ENCODE measurements at regions not wholly inside any gene's neighbourhood (a gene's known extent, or its start where the extent isn't known, plus 50 kb on each side); places are given as distances from the start of the nearest gene placed in this dataset.
"Not testable (repeated sequence)": the region's sequence is repeated elsewhere in the genome, so short reads cannot be mapped to it uniquely, and the experiment has no call there.

DNA sequence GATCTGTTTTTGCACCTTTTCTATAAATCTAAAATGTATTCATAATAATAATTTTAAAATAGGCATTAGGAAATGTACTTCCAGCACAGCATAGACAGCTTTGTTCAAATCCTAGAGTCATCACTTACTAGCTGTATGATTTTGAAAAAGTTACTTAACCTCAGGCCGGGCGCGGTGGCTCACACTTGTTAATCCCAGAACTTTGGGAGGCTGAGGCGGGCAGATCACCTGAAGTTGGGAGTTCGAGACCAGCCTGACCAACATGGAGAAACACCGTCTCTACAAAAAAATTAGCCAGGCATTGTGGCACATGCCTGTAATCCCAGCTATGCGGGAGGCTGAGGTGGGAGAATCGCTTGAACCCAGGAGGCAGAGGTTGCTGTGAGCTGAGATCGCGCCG lies 161.7 kb upstream of the UBE2E3 start:
- H4K20me1 ChIP-seq (ENCODE audit: insufficient read depth, low read length); DNase-seq; H3K23ac ChIP-seq (ENCODE audit: low read depth, low read length); H2BK5ac ChIP-seq (ENCODE audit: low read depth, low read length, poor library complexity, severe bottlenecking); ATAC-seq (ENCODE audit: low read depth); H3K4me3 ChIP-seq (ENCODE audit: insufficient read depth, low read depth, low read length); H2AK5ac ChIP-seq (ENCODE audit: low read depth, low read length); H4K8ac ChIP-seq (ENCODE audit: low read depth in 2 of 2, low read length in 2 of 2); H3K4ac ChIP-seq (ENCODE audit: low read depth, low read length); H3K9ac ChIP-seq (ENCODE audit: low read depth, low read length); H3K56ac ChIP-seq (ENCODE audit: extremely low read depth, insufficient read depth, low read length); H2BK120ac ChIP-seq (ENCODE audit: low read depth, low read length); H2BK20ac ChIP-seq (ENCODE audit: low read depth, low read length); H3K36me3 ChIP-seq (ENCODE audit: control insufficient read depth, insufficient read depth, low read length); H3K9me3 ChIP-seq (ENCODE audit: control insufficient read depth, insufficient read depth, low read length); H3K27me3 ChIP-seq (ENCODE audit: control insufficient read depth, insufficient read depth, low read length); intact Hi-C loops (cut with micrococcal nuclease); H2BK15ac ChIP-seq (ENCODE audit: low read depth, low read length); H2AFZ ChIP-seq (replicated peaks; ENCODE audit: low read length, poor library complexity); H3K14ac ChIP-seq (replicated peaks; ENCODE audit: low read depth, low read length); H3K9me1 ChIP-seq (ENCODE audit: insufficient read depth, low read length); POLR2A ChIA-PET (ENCODE audit: unreplicated experiment); H2AK9ac ChIP-seq (replicated peaks; ENCODE audit: low read depth, low read length, poor library complexity); H3K27ac ChIP-seq (ENCODE audit: insufficient read depth, low read length); H4K91ac ChIP-seq (ENCODE audit: insufficient read depth, low read depth, low read length); H4K5ac ChIP-seq (ENCODE audit: low read depth, low read length); H3K79me1 ChIP-seq (ENCODE audit: low read depth in 1 of 2, low read length in 2 of 2); H3K4me2 ChIP-seq (ENCODE audit: low read depth, low read length); H3K4me1 ChIP-seq (ENCODE audit: control insufficient read depth, insufficient read depth, low read length); BruUV-seq (replicated peaks); dilution Hi-C loops (cut with HindIII; ENCODE audit: low sequenced_read_pairs, unreplicated experiment); in situ Hi-C loops (cut with MboI; ENCODE audit: low sequenced_read_pairs); H3K18ac ChIP-seq (ENCODE audit: low read depth, low read length): not testable (repeated sequence)
- CTCF ChIA-PET: interaction anchor here (1.5 kb wide), 1 partner anchor 45 kb away, joined by 3 read pairs; no protein-coding TSS in a partner anchor
- WGBS, 2 experiments (ENCODE audit: extremely low coverage in 2 of 2, insufficient read length in 1 of 2): 90% methylated on average over 4 of the region's 11 CpGs; no CpG with 5 or more reads in 1 of the 2 experiments
